CD4-positive, alpha-beta T cell (primary cell): ENCODE measurements at regions not wholly inside any gene's neighbourhood (a gene's known extent, or its start where the extent isn't known, plus 50 kb on each side); places are given as distances from the start of the nearest gene placed in this dataset.

Source experiments
- ATAC-seq: fragments of 200-7000 bp; cut with Tn5 transposase; one replicate; pipeline ENCODE4 v1.10.0; 2022; ENCODE audit warnings: mild to moderate bottlenecking; ENCODE audit not compliant: poor library complexity
- CTCF ChIA-PET: fragments of 350-600 bp; sonication (Branson Sonifier 250); formaldehyde crosslinking; loops from one replicate; lab custom pipeline; 2021; ENCODE audit warnings: antibody characterized with exemption, inconsistent platforms; lab: Charles Lee
- POLR2A ChIA-PET: fragments of 350-600 bp; sonication (Branson Sonifier 250); formaldehyde crosslinking; loops from one replicate; lab custom pipeline; 2021; ENCODE audit warnings: antibody characterized with exemption, inconsistent platforms; lab: Charles Lee
- DNase-seq, 14 experiments: peaks; one replicate each; pipeline ENCODE4 v3.0.0-alpha.2; 2013 to 2020; ENCODE audit warnings: mixed read lengths in 2 of 14
- H3K27ac ChIP-seq, 2 donors: one replicate each; pipeline versions ENCODE4 v1.5.1 to v1.7.0; 2013; ENCODE audit warnings: low read length in 2 of 2, low read depth in 1 of 2, mild to moderate bottlenecking in 1 of 2
- H3K27me3 ChIP-seq, 2 experiments: 1 replicate in 1 of 2; 2 replicates in 1 of 2; pipeline versions ENCODE4 v1.6.1 to v1.7.0; 2013; ENCODE audit warnings: low read length in 2 of 2, control low read depth in 1 of 2, mild to moderate bottlenecking in 1 of 2, moderate library complexity in 1 of 2; ENCODE audit not compliant: insufficient read depth in 2 of 2, control insufficient read depth in 1 of 2
- H3K36me3 ChIP-seq: one replicate; pipeline ENCODE4 v1.6.1; 2013; ENCODE audit warnings: low read length, control low read depth; ENCODE audit not compliant: insufficient read depth
- H3K4me1 ChIP-seq: one replicate; pipeline ENCODE4 v1.6.1; 2013; ENCODE audit warnings: low read length, control low read depth; ENCODE audit not compliant: insufficient read depth
- H3K4me3 ChIP-seq: one replicate; pipeline ENCODE4 v1.5.1; 2013; ENCODE audit warnings: mild to moderate bottlenecking, low read length, moderate library complexity
- H3K9me3 ChIP-seq, 2 experiments: 1 replicate in 1 of 2; 2 replicates in 1 of 2; pipeline versions ENCODE4 v1.6.1 to v1.7.0; 2013; ENCODE audit warnings: low read length in 2 of 2, mild to moderate bottlenecking in 2 of 2, control low read depth in 1 of 2, moderate library complexity in 1 of 2; ENCODE audit not compliant: control insufficient read depth in 1 of 2, insufficient read depth in 1 of 2
- H3K27ac Mint-ChIP-seq: one replicate; pipeline ENCODE4 v1.8.0; 2020; ENCODE audit warnings: mixed read lengths
- H3K27me3 Mint-ChIP-seq: one replicate; pipeline ENCODE4 v1.8.0; 2021; ENCODE audit warnings: mixed read lengths
- H3K36me3 Mint-ChIP-seq: one replicate; pipeline ENCODE4 v1.8.0; 2021; ENCODE audit warnings: low read depth, mixed read lengths
- H3K4me1 Mint-ChIP-seq: one replicate; pipeline ENCODE4 v1.8.0; 2021; ENCODE audit warnings: low read depth, mixed read lengths
- H3K4me3 Mint-ChIP-seq: one replicate; pipeline ENCODE4 v1.8.0; 2020; ENCODE audit warnings: mild to moderate bottlenecking, mixed read lengths
- H3K9me3 Mint-ChIP-seq: one replicate; pipeline ENCODE4 v1.8.0; 2020; ENCODE audit warnings: mixed read lengths
- CTCF ChIP-seq: fragments of 200-600 bp; IDR thresholded peaks from one replicate; pipeline ENCODE4 v1.8.0; 2022; ENCODE audit warnings: antibody characterized with exemption, mild to moderate bottlenecking
- intact Hi-C, 2 experiments: fragments of 100-400 bp; cut with DNase I in 1 of 2; cut with micrococcal nuclease in 1 of 2; formaldehyde crosslinking; loops; one replicate each; pipeline versions ENCODE4 v1.15.1 to v1.9.0; 2023 to 2025; cut with DNase I, micrococcal nuclease

- CTCF ChIA-PET, result no interaction called here
Measured at GRCh38 chr15:97686324-97686723, 274.2 kb upstream of the ARRDC4 start.

GRCh38 chr15:97687654-97688053 lies 272.8 kb upstream of the ARRDC4 start:
- Histone ChIP-seq H3K4me3 (no peak overlapping the region), H3K27me3 (no peaks in the 10 kb centered on the region), H3K9me3 (peaks cover 0 to under 1% of the 10 kb centered on the region in 2 experiments), H3K4me1 (no peaks in the 10 kb centered on the region), H3K27ac (no peak overlapping the region), H3K36me3 (no peaks in the 10 kb centered on the region)
- Mint-ChIP-seq H3K9me3 (peaks cover 4% of the 10 kb centered on the region), H3K27me3 (peaks cover 9% of the 10 kb centered on the region), H3K36me3 (no peaks in the 10 kb centered on the region), H3K4me1 (peaks cover 6% of the 10 kb centered on the region), H3K4me3 (no peak overlapping the region), H3K27ac (no peak overlapping the region)
- DNase-seq (no peak), ATAC-seq (no peak)
- no peak for TF ChIP-seq CTCF
- ChIA-PET CTCF (no interaction called here), POLR2A (no interaction called here)
- intact Hi-C loops, result no loop called here

More at GRCh38 chr15:97686324-97686723, 274.2 kb upstream of the ARRDC4 start:
- H3K4me3 ChIP-seq, result no peak overlapping the region
- H3K36me3 Mint-ChIP-seq, result no peaks in the 10 kb centered on the region
- no peak for TF ChIP-seq CTCF
- H3K27me3 Mint-ChIP-seq, result peaks cover 9% of the 10 kb centered on the region
- no peak overlapping the region for H3K27ac ChIP-seq
- no peaks in the 10 kb centered on the region for H3K4me1 ChIP-seq
- intact Hi-C loops, result no loop called here
- H3K4me3 Mint-ChIP-seq, result no peak overlapping the region
- POLR2A ChIA-PET, result no interaction called here
- H3K9me3 Mint-ChIP-seq, result peaks cover 4% of the 10 kb centered on the region
- no peaks in the 10 kb centered on the region for H3K9me3 ChIP-seq
- ATAC-seq (no peak), DNase-seq (no peak)
- no peaks in the 10 kb centered on the region for H3K36me3 ChIP-seq
- no peaks in the 10 kb centered on the region for H3K27me3 ChIP-seq
- H3K4me1 Mint-ChIP-seq, result peaks cover 6% of the 10 kb centered on the region
- no peak overlapping the region for H3K27ac Mint-ChIP-seq

DNA sequence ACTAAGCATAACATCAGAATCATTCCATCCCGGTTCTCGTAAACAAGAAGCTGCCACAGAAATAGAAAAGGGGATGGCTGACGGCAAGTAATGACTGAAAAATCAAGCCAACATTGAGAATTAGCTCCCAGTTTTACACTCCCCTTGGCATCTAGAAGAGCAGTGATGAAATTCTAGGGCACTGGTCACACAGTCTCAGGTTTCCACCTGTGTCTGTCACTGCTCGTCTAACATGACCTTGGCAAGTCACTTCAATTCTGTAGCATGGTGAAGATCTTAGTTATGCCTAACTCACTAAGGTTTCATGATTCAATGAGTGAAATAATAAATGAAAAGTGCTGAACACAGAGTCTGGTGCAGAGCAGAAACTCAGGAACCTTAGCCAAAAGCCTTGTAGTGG lies 272.3 kb upstream of the ARRDC4 start:
- Mint-ChIP-seq H3K4me1 (peaks cover 6% of the 10 kb centered on the region), H3K9me3 (peaks cover 2% of the 10 kb centered on the region), H3K4me3 (no peak overlapping the region), H3K27me3 (peaks cover 9% of the 10 kb centered on the region), H3K27ac (no peak overlapping the region), H3K36me3 (no peaks in the 10 kb centered on the region)
- Histone ChIP-seq H3K27me3 (no peaks in the 10 kb centered on the region), H3K36me3 (no peaks in the 10 kb centered on the region), H3K4me1 (no peaks in the 10 kb centered on the region), H3K4me3 (no peak overlapping the region), H3K27ac (no peak overlapping the region), H3K9me3 (peaks cover 0 to 3% of the 10 kb centered on the region in 2 experiments)
- ChIA-PET CTCF (no interaction called here), POLR2A (no interaction called here)
- TF ChIP-seq CTCF, result no peak
- intact Hi-C loops, result no loop called here
- no peak for DNase-seq
- ATAC-seq, result no peak
